Panc1 (cell line): ENCODE measurements at regions not wholly inside any gene's neighbourhood (a gene's known extent, or its start where the extent isn't known, plus 50 kb on each side); places are given as distances from the start of the nearest gene placed in this dataset.

Source experiments
- POLR2AphosphoS5 ChIP-seq: IDR thresholded peaks from 2 replicates; pipeline ENCODE4 v1.6.1; 2012; ENCODE audit warnings: mild to moderate bottlenecking, low read depth, low read length, moderate library complexity
- TF ChIP-seq, protein P1 (sequence below): fragments of 450-650 bp; IDR thresholded peaks from 2 replicates; pipeline ENCODE4 v1.5.1; 2017; ENCODE audit warnings: mild to moderate bottlenecking

DNA sequence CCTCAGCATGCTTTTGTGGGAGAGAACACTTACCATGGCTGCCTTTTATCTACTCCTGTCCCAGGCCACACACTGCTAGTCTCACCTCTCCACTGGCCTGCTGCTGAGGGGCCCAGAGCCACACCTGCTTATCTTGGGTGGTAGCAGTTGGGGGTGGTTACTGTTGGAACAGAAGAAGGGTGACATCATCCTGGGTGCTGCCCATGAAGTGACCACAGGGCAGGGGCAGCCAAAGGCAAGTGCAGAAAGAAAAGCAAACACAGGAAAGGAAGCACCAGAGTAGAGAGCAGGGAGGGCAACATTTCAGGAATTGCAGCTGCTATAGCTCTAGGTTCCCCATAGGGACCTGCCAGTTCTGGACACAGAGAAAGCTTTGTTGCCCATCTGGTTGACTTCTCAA is 345.2 kb downstream of the VPS13C start:
- TF ChIP-seq POLR2AphosphoS5, result no peak
- TF ChIP-seq, protein P1, sequence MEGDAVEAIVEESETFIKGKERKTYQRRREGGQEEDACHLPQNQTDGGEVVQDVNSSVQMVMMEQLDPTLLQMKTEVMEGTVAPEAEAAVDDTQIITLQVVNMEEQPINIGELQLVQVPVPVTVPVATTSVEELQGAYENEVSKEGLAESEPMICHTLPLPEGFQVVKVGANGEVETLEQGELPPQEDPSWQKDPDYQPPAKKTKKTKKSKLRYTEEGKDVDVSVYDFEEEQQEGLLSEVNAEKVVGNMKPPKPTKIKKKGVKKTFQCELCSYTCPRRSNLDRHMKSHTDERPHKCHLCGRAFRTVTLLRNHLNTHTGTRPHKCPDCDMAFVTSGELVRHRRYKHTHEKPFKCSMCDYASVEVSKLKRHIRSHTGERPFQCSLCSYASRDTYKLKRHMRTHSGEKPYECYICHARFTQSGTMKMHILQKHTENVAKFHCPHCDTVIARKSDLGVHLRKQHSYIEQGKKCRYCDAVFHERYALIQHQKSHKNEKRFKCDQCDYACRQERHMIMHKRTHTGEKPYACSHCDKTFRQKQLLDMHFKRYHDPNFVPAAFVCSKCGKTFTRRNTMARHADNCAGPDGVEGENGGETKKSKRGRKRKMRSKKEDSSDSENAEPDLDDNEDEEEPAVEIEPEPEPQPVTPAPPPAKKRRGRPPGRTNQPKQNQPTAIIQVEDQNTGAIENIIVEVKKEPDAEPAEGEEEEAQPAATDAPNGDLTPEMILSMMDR, result no peak
